NCI-H2029 (cell line): ENCODE measurements at regions not wholly inside any gene's neighbourhood (a gene's known extent, or its start where the extent isn't known, plus 50 kb on each side); places are given as distances from the start of the nearest gene placed in this dataset.
"Not testable (repeated sequence)": the region's sequence is repeated elsewhere in the genome, so short reads cannot be mapped to it uniquely, and the experiment has no call there.

ENCODE experiments used
- DNase-seq: peaks from one replicate; lab custom pipeline; 2025; lab: John Stamatoyannopoulos, UW

- DNase-seq = no peak
Measured at GRCh38 chr12:20126601-20127000, 241.7 kb upstream of the PDE3A start.

GRCh38 chr12:20127413-20127812 lies 240.9 kb upstream of the PDE3A start:
- DNase-seq = no peak

- no peak for DNase-seq
Measured at GRCh38 chr12:20128928-20129327, 239.4 kb upstream of the PDE3A start.

GRCh38 chr12:20132818-20133217 lies 235.5 kb upstream of the PDE3A start:
- no peak for DNase-seq

GRCh38 chr12:20134652-20135051 lies 233.7 kb upstream of the PDE3A start:
- DNase-seq = no peak

- no peak for DNase-seq
Measured at GRCh38 chr12:20140751-20141150, 227.6 kb upstream of the PDE3A start.

- no peak for DNase-seq
Measured at GRCh38 chr12:20142316-20142715, 226.0 kb upstream of the PDE3A start.

- no peak for DNase-seq
Measured at GRCh38 chr12:20142956-20143355, 225.4 kb upstream of the PDE3A start.

GRCh38 chr12:20144341-20144740 lies 224.0 kb upstream of the PDE3A start:
- DNase-seq = no peak

- DNase-seq = no peak
Measured at GRCh38 chr12:20148241-20148640, 220.1 kb upstream of the PDE3A start.

- no peak for DNase-seq
Measured at GRCh38 chr12:20150835-20151422, 217.4 kb upstream of the PDE3A start.

GRCh38 chr12:20154052-20154451 lies 214.3 kb upstream of the PDE3A start:
- DNase-seq = no peak

GRCh38 chr12:20155374-20155773 lies 213.0 kb upstream of the PDE3A start:
- no peak for DNase-seq

GRCh38 chr12:20160899-20161298 lies 207.4 kb upstream of the PDE3A start:
- not testable (repeated sequence) for DNase-seq

GRCh38 chr12:20174528-20175175 lies 193.7 kb upstream of the PDE3A start:
- no peak for DNase-seq

- DNase-seq = no peak
Measured at GRCh38 chr12:20175704-20176388, 192.5 kb upstream of the PDE3A start.

- DNase-seq = no peak
Measured at GRCh38 chr12:20181416-20182180, 186.7 kb upstream of the PDE3A start.

GRCh38 chr12:20183563-20183962 lies 184.8 kb upstream of the PDE3A start:
- DNase-seq = no peak

GRCh38 chr12:20184514-20184913 lies 183.8 kb upstream of the PDE3A start:
- DNase-seq = no peak

- no peak for DNase-seq
Measured at GRCh38 chr12:20187456-20187855, 180.9 kb upstream of the PDE3A start.

GRCh38 chr12:20188930-20189653 lies 179.2 kb upstream of the PDE3A start:
- DNase-seq = no peak

GRCh38 chr12:20189767-20190166 lies 178.6 kb upstream of the PDE3A start:
- DNase-seq = no peak
